NCI-H82 treated with DMSO at 0.1 percent for 48 hours (cell line): ENCODE measurements at regions not wholly inside any gene's neighbourhood (a gene's known extent, or its start where the extent isn't known, plus 50 kb on each side); places are given as distances from the start of the nearest gene placed in this dataset.

Experiments
- DNase-seq: peaks from one replicate; lab custom pipeline; 2025; ENCODE audit not compliant: unreplicated experiment; lab: John Stamatoyannopoulos, UW

- no peak for DNase-seq
These were observed 587.6 kb upstream of the DIPK2B start for GRCh38 chrX:45788315-45788714.

- DNase-seq, result no peak
These were observed 583.9 kb upstream of the DIPK2B start for GRCh38 chrX:45784590-45784989.

GRCh38 chrX:45783002-45783401, 582.3 kb upstream of the DIPK2B start:
- DNase-seq, result no peak

GRCh38 chrX:45781901-45782553, 581.4 kb upstream of the DIPK2B start:
- DNase-seq, result no peak

- no peak for DNase-seq
These were observed 577.9 kb upstream of the DIPK2B start for GRCh38 chrX:45778616-45779015.

- no peak for DNase-seq
These were observed 576.7 kb upstream of the DIPK2B start for GRCh38 chrX:45777366-45777765.

GRCh38 chrX:45775468-45775867, 574.8 kb upstream of the DIPK2B start:
- no peak for DNase-seq

GRCh38 chrX:45774961-45775360, 574.3 kb upstream of the DIPK2B start:
- no peak for DNase-seq

GRCh38 chrX:45773572-45773971, 572.9 kb upstream of the DIPK2B start:
- DNase-seq, result no peak

- no peak for DNase-seq
These were observed 571.1 kb upstream of the DIPK2B start for GRCh38 chrX:45771560-45772340.

- no peak for DNase-seq
These were observed 570.4 kb upstream of the DIPK2B start for GRCh38 chrX:45771114-45771513.

- no peak for DNase-seq
These were observed 569.3 kb upstream of the DIPK2B start for GRCh38 chrX:45769761-45770582.

GRCh38 chrX:45768666-45769236, 568.1 kb upstream of the DIPK2B start:
- no peak for DNase-seq

GRCh38 chrX:45766981-45767501, 566.4 kb upstream of the DIPK2B start:
- no peak for DNase-seq

- DNase-seq, result no peak
These were observed 565.1 kb upstream of the DIPK2B start for GRCh38 chrX:45765767-45766166.

- DNase-seq, result no peak
These were observed 564.6 kb upstream of the DIPK2B start for GRCh38 chrX:45765281-45765680.

- no peak for DNase-seq
These were observed 562.3 kb upstream of the DIPK2B start for GRCh38 chrX:45762699-45763647.

- no peak for DNase-seq
These were observed 561.2 kb upstream of the DIPK2B start for GRCh38 chrX:45761920-45762319.

GRCh38 chrX:45760187-45760742, 559.6 kb upstream of the DIPK2B start:
- no peak for DNase-seq
